Activated T-helper 1 cell treated with anti-CD3 and anti-CD28 coated beads, Interleukin-2, amount 50 U/mL, for 16 hours (primary cell): ENCODE measurements at regions not wholly inside any gene's neighbourhood (a gene's known extent, or its start where the extent isn't known, plus 50 kb on each side); places are given as distances from the start of the nearest gene placed in this dataset.
"Not testable (repeated sequence)": the region's sequence is repeated elsewhere in the genome, so short reads cannot be mapped to it uniquely, and the experiment has no call there.

Experiments used
- DNase-seq, 2 donors: peaks; one replicate each; pipeline ENCODE4 v3.0.0-alpha.2; 2020; ENCODE audit warnings: low read depth in 1 of 2, low spot score in 1 of 2

DNA sequence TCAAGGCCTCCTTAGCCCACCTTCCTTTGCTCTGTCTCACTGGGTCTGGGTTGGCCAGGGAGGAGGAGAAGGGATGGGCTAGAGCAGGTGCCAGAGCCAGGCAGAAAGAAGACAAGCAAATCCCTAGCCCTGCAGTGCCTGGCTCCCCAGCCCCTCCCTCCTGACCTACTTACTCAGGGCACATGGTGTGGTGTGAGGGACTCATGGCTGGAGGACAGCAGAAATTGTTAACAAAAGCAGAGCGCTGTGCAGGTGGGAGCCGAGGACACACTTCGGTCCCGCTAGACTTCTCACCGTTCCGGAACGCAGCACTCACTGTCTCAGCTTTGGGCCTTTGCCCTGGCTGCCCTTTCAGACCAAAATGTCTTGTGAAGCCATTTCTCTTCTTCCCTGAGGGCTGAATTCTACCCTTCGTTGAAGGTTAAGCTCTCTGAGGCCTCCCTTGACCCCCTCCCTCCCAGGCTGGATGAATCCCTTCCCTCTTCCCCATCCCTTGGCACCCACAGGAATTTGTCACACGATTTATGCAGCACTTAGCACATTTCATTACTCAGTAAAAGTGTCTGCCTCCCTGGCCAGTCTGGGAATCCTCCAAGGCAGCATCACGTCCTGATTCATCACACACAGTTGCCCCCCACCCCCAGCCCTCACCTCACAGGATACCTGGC, 263.9 kb upstream of the TRPC7 start:
- no peak for DNase-seq

- DNase-seq, result no peak
These were observed 261.2 kb upstream of the TRPC7 start for GRCh38 chr5:136626531-136626930.

GRCh38 chr5:136622747-136623146, 257.4 kb upstream of the TRPC7 start:
- DNase-seq, result no peak

DNA sequence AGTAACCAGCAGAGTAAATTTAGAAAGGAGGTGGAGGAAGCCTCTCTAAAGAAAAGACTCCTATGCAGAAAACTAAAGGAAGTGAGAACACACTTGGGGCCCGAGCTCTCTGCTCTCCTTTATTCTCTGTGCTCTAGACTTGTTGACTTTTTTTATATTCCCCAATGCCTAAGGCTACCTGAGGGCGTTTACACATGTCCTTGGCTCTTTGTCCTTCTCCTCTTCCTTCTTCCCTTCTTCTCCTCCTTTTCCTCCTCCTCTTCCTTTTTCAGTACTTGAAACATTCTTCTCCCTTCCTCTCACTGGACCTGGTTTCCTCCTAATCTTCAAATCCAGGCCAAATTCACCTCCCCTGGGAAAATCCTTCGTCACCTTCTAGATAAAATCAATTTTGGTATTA, 256.4 kb upstream of the TRPC7 start:
- DNase-seq, result no peak

DNA sequence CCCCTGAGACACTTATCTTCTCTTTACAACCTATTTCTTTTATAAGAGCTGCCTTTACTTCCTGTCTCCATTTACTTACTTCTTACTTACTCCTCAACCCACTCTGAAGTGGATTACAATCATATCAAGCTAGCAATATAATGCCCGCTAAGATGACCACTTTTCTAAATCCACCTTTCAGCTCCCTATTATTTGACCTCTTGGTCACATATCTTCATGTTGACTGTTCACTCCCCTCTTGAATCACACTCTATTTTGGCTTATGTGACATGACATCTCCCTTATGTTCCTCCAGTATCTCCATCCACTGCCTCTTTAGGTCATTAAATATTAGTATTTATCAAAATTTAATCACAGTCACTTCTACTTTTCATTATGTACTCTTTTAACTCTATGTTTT, 255.3 kb upstream of the TRPC7 start:
- DNase-seq, result no peak

GRCh38 chr5:136620016-136620419, 254.7 kb upstream of the TRPC7 start:
- DNase-seq, result no peak

DNA sequence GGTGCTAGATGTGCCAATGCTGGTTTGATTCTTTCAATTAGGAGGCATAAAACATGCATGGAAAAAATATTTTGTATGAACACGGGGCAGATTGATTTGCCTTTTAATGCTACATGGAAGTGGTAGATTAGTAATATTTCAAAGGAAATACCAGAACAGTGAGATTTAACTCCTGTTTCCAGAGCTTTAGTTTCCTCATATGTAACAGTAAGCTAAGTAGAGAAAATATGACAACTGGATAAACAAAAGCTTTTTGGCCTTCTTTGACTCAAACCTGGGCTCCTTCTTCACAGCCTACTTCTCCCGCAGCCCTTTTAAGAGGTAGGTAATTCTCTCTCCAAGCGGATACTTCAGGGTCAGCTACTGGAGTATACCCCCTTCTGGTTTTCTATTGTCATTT, 254.2 kb upstream of the TRPC7 start:
- DNase-seq, result no peak

DNA sequence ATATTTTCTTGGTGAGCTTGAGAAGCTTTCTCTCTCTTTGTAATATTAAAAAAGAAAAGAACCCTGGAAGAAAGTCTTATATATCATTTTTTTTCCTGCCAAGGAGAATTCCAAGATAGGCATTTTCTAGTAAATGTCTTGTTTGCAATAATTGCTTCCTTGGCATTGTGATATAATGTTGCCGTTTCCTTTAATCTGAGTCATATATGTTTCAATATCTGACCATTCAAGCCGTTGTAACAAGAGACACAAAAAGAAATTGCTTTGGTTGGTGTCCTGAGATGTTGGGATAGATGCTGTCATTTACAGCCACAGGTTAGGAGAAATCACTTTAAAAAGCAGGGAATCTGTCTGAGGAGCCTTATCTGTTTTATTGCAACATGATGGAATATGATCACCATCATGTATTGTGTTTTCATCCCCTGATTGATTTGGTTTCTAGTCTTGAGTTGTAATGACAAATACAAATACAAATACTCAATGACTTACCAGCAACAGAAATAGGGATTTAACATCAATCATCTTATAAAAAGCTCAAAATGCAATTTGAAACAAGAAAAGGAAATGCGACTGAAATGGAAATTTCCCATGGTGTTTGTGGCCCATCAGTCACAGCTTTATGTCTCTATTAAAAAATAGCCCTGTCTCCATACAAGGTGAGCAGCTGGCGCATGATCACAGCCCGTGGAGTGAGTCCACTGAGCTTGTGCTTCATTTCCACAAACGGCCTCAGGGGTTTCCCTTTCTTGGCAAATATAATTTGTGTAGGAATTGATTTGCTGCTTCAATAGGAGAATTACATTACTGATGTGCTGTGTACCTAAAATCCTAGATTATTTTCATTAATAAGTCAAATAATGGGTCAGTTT, 250.1 kb upstream of the TRPC7 start:
- no peak for DNase-seq

GRCh38 chr5:136613230-136613629, 247.9 kb upstream of the TRPC7 start:
- no peak for DNase-seq

DNA sequence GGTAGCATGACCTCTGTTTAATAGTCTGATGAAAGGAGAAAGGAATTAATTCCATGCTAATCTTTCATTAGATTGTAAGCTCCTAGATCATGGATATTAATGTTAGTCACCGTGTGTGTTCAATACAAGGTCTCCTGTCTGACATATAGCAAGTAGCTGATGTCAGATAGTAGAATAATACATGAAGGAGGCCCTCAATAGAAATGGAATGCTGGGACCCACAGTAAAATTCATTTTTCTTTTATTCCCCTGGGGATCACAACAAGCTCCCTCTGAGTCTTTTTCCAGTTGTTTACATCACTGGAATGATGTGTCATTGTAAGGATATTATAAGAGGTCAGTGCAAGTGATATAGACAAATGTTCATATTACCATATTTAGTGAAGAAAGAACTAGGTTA, 240.3 kb upstream of the TRPC7 start:
- no peak for DNase-seq

GRCh38 chr5:136600306-136600705, 235.0 kb upstream of the TRPC7 start:
- DNase-seq, result no peak

GRCh38 chr5:136598802-136599404, 233.6 kb upstream of the TRPC7 start:
- no peak for DNase-seq

DNA sequence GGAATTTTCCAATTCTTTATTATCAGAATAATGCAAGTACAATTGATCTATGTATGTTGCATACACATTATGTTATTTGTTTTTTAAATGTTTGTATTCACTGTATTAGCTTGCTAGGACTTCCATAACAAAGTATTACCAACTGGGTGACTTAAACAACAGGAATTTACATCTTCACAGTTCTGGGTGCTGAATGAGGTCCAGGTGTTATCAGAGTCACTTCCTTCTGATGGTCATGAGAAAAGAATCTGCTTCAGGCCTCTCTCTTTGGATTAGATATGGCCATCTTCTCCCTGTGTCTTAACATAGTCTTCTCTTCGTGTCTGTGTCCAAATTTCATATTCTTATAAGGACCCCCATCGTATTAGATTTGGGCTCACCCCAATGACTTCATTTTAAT, 229.1 kb upstream of the TRPC7 start:
- DNase-seq, result no peak

DNA sequence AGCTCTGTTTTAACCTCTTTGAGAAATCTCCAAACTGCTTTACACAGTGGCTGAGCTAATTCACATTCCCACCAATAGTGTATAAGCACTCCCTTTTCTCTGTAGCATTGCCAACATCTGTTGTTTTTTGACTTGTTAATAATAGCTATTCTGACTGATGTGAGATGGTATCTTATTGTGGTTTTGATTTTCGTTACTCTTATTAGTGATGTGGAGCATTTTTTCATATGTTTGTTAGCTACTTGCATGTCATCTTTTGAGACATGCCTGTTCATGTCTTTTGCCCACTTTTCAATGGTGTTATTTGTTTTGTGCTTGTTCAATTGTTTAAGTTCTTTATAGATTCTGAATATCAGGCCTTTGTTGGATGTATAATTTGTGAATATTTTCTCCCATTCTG, 225.2 kb upstream of the TRPC7 start:
- DNase-seq, result no peak

GRCh38 chr5:136586196-136586595, 220.9 kb upstream of the TRPC7 start:
- DNase-seq, result no peak

GRCh38 chr5:136584474-136584873, 219.1 kb upstream of the TRPC7 start:
- no peak for DNase-seq

GRCh38 chr5:136579238-136579637, 213.9 kb upstream of the TRPC7 start:
- no peak for DNase-seq

DNA sequence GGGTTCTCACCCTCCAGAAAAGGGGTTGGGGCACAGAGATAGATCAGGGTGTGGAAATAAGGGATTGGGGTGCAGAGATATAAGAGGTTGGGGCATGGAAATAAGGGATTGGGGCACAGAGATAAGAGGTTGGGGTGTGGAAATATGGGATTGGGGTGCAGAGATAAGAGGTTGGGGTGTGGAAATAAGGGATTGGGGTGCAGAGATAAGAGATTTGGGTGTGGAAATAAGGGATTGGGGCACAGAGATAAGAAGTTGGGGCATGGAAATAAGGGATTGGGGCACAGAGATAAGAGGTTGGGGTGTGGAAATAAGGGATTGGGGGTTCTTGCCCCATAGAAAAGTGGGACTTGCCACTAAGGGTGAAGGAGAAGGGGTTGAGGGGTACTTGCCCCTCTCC, 204.5 kb upstream of the TRPC7 start:
- DNase-seq, result not testable (repeated sequence)

GRCh38 chr5:136565457-136565856, 200.1 kb upstream of the TRPC7 start:
- DNase-seq, result not testable (repeated sequence)

- not testable (repeated sequence) for DNase-seq
These were observed 199.7 kb upstream of the TRPC7 start for GRCh38 chr5:136565050-136565449.

DNA sequence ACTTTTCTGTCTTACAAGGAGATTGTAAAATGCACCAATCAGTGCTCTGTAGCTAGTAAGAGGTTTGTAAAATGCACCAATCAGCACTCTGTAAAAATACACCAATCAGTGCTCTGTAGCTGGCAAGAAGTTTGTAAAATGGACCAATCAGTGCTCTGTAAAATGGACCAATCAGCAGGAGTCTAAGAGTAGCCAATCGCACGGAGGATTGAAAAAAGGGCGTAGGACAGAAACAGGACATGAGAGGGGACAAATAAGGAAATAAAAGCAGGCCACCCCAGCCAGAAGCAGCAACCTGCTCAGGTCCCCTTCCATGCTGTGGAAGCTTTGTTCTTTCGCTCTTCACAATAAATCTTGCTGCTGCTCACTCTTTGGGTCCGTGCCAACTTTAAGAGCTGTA, 199.1 kb upstream of the TRPC7 start:
- DNase-seq, result not testable (repeated sequence)

DNA sequence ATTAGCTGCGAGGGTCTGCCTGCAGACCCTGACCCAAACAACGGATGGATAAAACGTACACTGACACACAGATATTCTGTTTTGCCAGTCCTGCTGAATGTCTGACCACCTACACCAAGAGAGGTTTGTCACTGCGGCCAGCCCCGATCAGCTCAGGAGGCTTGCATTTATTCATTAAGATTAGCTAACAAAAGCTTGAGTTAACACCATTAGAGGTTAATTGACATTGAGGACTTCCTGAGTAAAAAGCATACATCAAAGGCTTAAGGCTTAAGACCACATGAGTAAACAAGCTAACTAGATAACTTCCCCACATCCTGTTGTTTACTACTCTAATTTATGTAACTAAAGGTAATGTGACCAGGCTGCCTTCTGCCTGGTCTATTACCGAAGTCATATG, 198.1 kb upstream of the TRPC7 start:
- DNase-seq, result no peak
